ENCODE measurements at regions not wholly inside any gene's neighbourhood (a gene's known extent, or its start where the extent isn't known, plus 50 kb on each side); places are given as distances from the start of the nearest gene placed in this dataset.

DNA sequence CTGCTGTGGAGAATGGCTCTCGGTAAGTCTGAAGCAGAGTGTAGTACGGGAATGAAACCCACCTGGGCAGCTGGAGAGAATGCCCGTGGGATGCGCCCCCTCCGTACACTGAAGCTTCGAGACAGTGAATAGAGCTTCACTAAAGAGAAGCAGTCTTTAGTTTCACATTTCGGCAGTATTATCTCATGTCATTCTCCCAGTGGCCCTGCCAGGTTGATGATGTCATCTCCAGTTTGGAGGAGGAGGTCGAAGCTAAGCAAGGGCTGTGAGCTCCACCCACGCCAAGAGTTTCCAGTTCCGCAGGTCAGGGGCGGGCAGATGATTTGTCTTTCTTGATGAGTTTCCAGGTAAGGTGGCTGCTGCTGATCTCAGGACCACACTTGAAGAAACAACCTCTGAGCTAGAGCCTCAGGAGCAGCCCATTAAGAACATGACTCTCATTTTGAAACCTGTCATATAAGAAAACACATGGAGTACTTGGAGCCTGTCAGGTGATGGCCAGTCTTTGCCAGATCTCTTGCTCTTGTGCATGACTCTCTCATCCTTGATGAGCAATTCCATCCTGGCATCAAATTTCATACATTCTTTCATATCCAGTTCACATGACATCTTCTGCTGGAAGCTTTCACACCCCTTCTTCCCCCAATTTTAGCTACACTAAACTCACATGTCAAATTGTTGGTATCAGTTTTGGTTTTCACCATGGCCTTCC is 475.0 kb downstream of the RNF144A start:
- TF ChIP-seq, protein P1, sequence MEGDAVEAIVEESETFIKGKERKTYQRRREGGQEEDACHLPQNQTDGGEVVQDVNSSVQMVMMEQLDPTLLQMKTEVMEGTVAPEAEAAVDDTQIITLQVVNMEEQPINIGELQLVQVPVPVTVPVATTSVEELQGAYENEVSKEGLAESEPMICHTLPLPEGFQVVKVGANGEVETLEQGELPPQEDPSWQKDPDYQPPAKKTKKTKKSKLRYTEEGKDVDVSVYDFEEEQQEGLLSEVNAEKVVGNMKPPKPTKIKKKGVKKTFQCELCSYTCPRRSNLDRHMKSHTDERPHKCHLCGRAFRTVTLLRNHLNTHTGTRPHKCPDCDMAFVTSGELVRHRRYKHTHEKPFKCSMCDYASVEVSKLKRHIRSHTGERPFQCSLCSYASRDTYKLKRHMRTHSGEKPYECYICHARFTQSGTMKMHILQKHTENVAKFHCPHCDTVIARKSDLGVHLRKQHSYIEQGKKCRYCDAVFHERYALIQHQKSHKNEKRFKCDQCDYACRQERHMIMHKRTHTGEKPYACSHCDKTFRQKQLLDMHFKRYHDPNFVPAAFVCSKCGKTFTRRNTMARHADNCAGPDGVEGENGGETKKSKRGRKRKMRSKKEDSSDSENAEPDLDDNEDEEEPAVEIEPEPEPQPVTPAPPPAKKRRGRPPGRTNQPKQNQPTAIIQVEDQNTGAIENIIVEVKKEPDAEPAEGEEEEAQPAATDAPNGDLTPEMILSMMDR (IDR thresholded peaks at IDR 0.05 in 2 of 3, conservative IDR thresholded peaks at IDR 0.05 in 1 of 3; ENCODE audit: borderline replicate concordance in 1 of 3, insufficient read depth in 1 of 3, low read depth in 2 of 3, low read length in 2 of 3) = no peak
- no peak for TF ChIP-seq JUND (IDR thresholded peaks at IDR 0.05)
- TF ChIP-seq POLR2A (IDR thresholded peaks at IDR 0.05; ENCODE audit: borderline replicate concordance, extremely low read depth, insufficient read depth, insufficient read length) = no peak
- no peak for TF ChIP-seq POLR2AphosphoS5 (IDR thresholded peaks at IDR 0.05; ENCODE audit: low read depth, low read length)
- TF ChIP-seq, protein P2, sequence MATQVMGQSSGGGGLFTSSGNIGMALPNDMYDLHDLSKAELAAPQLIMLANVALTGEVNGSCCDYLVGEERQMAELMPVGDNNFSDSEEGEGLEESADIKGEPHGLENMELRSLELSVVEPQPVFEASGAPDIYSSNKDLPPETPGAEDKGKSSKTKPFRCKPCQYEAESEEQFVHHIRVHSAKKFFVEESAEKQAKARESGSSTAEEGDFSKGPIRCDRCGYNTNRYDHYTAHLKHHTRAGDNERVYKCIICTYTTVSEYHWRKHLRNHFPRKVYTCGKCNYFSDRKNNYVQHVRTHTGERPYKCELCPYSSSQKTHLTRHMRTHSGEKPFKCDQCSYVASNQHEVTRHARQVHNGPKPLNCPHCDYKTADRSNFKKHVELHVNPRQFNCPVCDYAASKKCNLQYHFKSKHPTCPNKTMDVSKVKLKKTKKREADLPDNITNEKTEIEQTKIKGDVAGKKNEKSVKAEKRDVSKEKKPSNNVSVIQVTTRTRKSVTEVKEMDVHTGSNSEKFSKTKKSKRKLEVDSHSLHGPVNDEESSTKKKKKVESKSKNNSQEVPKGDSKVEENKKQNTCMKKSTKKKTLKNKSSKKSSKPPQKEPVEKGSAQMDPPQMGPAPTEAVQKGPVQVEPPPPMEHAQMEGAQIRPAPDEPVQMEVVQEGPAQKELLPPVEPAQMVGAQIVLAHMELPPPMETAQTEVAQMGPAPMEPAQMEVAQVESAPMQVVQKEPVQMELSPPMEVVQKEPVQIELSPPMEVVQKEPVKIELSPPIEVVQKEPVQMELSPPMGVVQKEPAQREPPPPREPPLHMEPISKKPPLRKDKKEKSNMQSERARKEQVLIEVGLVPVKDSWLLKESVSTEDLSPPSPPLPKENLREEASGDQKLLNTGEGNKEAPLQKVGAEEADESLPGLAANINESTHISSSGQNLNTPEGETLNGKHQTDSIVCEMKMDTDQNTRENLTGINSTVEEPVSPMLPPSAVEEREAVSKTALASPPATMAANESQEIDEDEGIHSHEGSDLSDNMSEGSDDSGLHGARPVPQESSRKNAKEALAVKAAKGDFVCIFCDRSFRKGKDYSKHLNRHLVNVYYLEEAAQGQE (IDR thresholded peaks at IDR 0.05; ENCODE audit: low read depth) = no peak
- no peak for TF ChIP-seq RAD21 (IDR thresholded peaks at IDR 0.05; ENCODE audit: low read depth)
- TF ChIP-seq YY1 (IDR thresholded peaks at IDR 0.05; ENCODE audit: extremely low read depth, insufficient replicate concordance, low read depth, low read length) = no peak
- no peak for TF ChIP-seq FOSL1 (IDR thresholded peaks at IDR 0.05; ENCODE audit: low read depth)
- TF ChIP-seq ZNF274 (IDR thresholded peaks at IDR 0.05; ENCODE audit: low read depth, low read length) = no peak
- TF ChIP-seq SIN3A (IDR thresholded peaks at IDR 0.05; ENCODE audit: low read depth) = no peak
- no peak for TF ChIP-seq SP1 (IDR thresholded peaks at IDR 0.05; ENCODE audit: low read depth)
- TF ChIP-seq ELF1 (IDR thresholded peaks at IDR 0.05; ENCODE audit: borderline replicate concordance, low read depth) = no peak
- TF ChIP-seq EZH2 (IDR thresholded peaks at IDR 0.05) = no peak
